ENCODE measurements at regions not wholly inside any gene's neighbourhood (a gene's known extent, or its start where the extent isn't known, plus 50 kb on each side); places are given as distances from the start of the nearest gene placed in this dataset.

- TF ChIP-seq EZH2phosphoT487 (IDR thresholded peaks at IDR 0.05; ENCODE audit: borderline replicate concordance, low read depth, low read length) (no peak), CTCF (conservative IDR thresholded peaks at IDR 0.05; ENCODE audit: low read length) (no peak)
Observed at GRCh38 chr13:85262499-85262898, 536.7 kb downstream of the SLITRK6 start.
